Omental fat pad (tissue), 3 donors: ENCODE measurements at regions not wholly inside any gene's neighbourhood (a gene's known extent, or its start where the extent isn't known, plus 50 kb on each side); places are given as distances from the start of the nearest gene placed in this dataset.

Experiments used
- ATAC-seq: fragments of 150-250 bp; one replicate; pipeline ENCODE4 v1.9.1; 2016; ENCODE audit warnings: mild to moderate bottlenecking, moderate library complexity; ENCODE audit not compliant: low FRiP score
- DNase-seq: peaks from one replicate; pipeline ENCODE4 v3.0.0-alpha.2; 2019; ENCODE audit warnings: low spot score
- CTCF ChIP-seq, 3 donors: fragments of 450-650 bp; IDR thresholded peaks; one replicate each; pipeline ENCODE4 v1.5.1; 2016 to 2017; ENCODE audit warnings: antibody characterized with exemption in 3 of 3, mild to moderate bottlenecking in 3 of 3, moderate library complexity in 2 of 3

GRCh38 chr20:57043669-57044268 lies 222.7 kb downstream of the BMP7 start:
- DNase-seq (no peak), ATAC-seq (no peak)
- TF ChIP-seq CTCF (IDR thresholded peaks at IDR 0.05): no peak

- TF ChIP-seq CTCF (IDR thresholded peaks at IDR 0.05): no peak
- no peak for ATAC-seq
- DNase-seq: no peak
These were observed 219.0 kb downstream of the BMP7 start for GRCh38 chr20:57047281-57048026.

- ATAC-seq (no peak), DNase-seq (no peak)
These were observed 218.2 kb downstream of the BMP7 start for GRCh38 chr20:57048027-57048869.

GRCh38 chr20:57049296-57049695 lies 217.1 kb downstream of the BMP7 start:
- ATAC-seq: no peak
- DNase-seq: no peak
- TF ChIP-seq CTCF (IDR thresholded peaks at IDR 0.05): no peak

More at GRCh38 chr20:57048027-57048869, 218.2 kb downstream of the BMP7 start:
- no peak for TF ChIP-seq CTCF (IDR thresholded peaks at IDR 0.05)

- no peak for TF ChIP-seq CTCF (IDR thresholded peaks at IDR 0.05)
- ATAC-seq: no peak
- DNase-seq: no peak
These were observed 215.3 kb downstream of the BMP7 start for GRCh38 chr20:57051096-57051495.

GRCh38 chr20:57053067-57053466 lies 213.4 kb downstream of the BMP7 start:
- ATAC-seq: no peak
- no peak for DNase-seq
- no peak for TF ChIP-seq CTCF (IDR thresholded peaks at IDR 0.05)
